Inferior parietal cortex (tissue), 1 donor: ENCODE measurements at regions not wholly inside any gene's neighbourhood (a gene's known extent, or its start where the extent isn't known, plus 50 kb on each side); places are given as distances from the start of the nearest gene placed in this dataset.

ENCODE experiments used
- DNase-seq: peaks from one replicate; pipeline ENCODE4 v3.0.0-alpha.2; 2016; ENCODE audit errors: extremely low spot score

GRCh38 chr7:41346878-41347277 lies 356.0 kb downstream of the INHBA start:
- no peak for DNase-seq

DNA sequence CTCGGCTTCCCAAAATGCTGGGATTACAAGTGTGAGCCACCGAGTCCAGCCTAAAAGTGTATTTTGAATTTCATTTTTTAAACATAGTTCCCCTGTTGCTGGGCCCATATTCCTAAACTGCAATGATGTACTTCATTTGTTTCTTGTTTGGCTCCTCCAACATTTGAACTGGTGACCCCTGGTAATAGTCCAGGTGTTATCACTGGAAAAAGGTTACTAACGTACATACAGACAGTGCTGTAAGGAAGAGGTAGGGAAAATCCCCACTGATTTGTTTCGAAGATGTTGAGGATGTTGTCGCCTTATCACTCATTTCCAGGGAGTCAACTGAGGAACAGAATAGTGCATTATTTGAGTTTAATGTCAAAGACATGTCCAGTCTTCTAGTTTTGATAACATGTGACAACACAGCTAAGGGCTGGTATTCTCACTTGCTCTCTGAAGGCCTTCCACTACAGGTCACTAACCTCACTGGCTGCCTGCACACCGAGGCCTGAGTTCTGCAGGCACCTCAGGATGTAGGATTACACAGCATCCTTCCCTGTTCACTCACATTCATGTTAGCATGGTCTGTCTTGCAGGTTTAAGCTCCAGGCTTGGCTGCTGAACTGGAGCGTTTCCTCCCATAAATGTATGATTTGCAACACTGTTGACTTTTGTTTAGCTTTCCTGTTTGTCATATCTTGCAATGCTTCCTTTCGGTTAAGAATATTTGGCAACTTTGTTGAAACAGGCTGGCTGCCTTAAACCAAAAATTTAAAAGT lies 362.8 kb downstream of the INHBA start:
- DNase-seq = no peak

DNA sequence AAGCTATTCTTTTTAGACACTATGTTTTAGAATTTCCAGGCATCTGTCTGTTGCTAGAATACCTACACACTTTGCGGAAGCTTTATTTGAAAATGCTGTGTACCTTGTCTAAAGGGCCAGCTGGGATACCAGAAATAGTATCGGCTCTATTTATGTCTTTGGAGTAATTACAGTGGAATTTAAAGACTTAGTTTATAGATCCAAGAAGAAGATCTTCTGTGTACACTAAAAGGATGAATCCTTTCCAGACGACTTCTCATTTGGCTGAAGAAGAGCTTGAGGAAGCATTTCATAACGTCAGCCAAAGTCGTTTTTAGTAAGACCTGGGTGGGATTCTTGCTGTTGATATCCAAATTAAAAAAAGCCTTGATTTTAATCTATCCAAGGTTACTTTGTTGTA lies 365.9 kb downstream of the INHBA start:
- peak; percentile 8 for DNase-seq

DNA sequence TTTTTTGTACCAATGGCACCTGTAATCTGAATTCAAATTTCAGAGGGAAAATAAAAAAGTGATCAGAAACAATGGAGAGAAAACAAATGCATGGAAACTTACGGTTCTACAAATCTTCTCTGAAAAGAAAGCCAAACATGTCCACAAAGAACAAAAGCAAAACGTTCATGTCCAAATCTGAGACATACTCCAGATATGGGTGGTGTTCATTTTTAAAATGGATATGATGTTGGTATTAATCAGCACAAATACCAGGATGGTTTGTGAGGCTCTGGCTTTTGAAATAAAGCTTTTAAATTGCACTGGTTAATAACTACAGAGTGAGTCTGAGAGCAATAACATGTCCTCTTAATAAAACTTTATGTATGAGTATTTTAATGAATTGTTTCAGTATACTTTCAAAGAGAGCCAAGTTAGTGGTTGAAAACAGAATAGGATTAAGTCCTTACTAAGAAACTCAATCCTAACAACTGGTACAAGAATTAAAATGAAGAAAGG lies 366.4 kb downstream of the INHBA start:
- no peak for DNase-seq

GRCh38 chr7:41334071-41334862 lies 368.6 kb downstream of the INHBA start:
- DNase-seq = no peak

GRCh38 chr7:41333511-41333910 lies 369.4 kb downstream of the INHBA start:
- no peak for DNase-seq

- DNase-seq = no peak
Observed at GRCh38 chr7:41331194-41331593, 371.7 kb downstream of the INHBA start.

DNA sequence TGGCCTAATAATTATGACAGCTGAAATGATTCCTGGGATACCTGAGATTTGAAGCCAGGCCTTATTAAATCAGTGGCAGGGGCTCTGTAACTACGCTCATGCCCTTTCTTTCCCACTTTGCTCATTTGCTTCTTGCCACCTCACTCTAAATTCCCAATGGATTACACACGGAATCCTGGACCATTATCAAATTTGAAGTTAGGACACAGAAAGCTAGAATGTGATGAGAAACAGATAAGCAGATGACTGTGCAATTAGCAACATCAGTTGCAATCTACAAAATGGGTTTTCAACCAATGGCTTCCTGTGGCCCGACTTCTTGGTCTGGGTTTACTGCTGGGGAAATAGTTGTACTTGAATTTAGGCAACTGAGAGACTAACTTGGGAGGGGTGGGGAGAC lies 374.3 kb downstream of the INHBA start:
- DNase-seq = no peak

DNA sequence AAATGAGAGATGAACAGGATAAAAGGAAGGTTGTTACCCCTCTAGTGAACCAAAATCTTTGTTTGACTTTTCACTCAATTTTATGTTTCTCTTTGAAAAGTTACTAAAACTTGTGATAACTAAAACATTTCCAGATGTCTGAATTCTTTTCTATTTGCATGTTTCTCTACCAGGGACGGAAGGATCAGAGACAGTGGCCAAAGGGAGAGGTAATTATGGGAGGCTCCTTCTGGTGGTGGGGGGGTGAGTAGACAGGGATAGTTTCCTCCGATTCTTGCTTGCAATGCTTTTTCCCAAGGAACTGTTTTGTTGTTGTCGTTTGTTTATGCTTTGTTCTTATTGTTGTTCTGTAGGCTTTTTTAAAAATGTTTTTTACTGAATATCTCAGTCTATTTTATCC lies 374.8 kb downstream of the INHBA start:
- DNase-seq = no peak

DNA sequence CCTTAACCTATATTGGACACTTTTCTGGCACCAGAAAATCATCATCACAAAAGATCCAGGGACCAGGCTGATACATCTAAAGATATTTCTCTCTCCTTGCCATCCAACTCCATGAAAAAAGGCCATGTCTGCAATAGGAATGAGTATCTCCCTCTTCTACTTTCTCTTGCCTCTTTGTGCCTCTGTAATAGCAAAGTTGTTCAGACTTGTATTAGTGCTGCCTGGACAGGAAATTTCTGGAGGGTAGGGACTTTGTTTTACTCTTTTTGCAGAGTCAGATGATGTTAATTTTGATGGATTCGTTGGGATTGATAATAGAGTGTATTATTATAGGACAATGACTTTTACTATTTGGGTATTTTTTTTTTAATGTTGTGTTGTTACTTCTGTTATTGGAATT lies 376.3 kb downstream of the INHBA start:
- DNase-seq = no peak

DNA sequence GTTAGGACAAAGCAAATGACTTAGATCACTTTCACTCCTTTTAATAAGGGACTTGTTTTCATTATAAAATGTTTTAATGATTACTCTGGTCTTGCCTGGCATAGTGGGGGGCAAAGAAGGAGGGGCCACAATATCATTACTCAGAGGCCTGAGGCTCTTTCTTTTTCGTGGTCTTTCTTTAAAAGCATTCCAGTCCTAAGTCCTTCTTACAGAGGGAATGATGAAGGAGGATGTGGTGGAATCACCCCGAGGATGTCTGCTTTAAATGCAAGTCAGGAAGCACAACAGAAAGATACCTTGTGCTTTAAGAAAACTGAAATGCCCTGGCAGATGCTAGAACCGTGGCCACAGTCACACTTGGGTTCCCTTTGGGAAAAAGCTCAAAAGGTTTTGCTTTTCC lies 379.1 kb downstream of the INHBA start:
- no peak for DNase-seq

DNA sequence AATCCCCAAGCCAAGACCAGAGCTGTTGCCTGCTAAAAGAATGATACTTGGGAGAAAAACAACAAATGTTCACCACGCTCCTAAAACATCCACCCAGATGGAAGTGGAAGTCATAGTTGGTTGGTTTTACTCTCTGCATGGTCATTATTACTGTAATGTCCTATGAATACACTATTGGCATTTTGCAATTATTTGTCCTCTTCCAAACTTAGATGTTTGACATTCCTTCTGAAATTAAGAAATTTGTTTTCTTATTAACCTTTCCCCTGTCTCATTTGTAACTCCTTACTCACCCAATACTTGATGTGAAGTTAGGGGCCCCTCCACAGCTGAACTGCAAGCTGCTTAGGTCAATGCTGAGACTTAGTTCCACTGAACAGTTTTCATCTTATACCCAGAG lies 383.3 kb downstream of the INHBA start:
- DNase-seq = no peak

DNA sequence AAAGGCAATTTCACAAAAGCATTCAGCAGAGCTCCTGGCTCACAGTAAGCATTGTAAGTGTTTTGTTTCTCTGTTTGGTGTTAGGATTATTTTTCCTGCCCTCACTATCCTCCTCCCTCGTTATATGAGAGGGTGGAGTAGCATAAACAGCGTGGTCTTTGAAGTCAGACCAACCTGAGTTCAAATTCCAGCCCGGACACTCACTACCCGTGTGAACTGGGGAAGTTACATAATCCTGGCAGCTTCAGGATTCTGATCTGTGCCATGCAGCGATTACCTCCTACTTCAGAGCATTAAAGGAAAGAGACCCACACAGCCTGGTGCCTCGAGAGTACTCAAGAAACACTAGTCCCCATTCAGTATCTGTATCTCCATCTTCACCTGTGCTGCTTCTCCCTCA lies 386.5 kb downstream of the INHBA start:
- DNase-seq = no peak

DNA sequence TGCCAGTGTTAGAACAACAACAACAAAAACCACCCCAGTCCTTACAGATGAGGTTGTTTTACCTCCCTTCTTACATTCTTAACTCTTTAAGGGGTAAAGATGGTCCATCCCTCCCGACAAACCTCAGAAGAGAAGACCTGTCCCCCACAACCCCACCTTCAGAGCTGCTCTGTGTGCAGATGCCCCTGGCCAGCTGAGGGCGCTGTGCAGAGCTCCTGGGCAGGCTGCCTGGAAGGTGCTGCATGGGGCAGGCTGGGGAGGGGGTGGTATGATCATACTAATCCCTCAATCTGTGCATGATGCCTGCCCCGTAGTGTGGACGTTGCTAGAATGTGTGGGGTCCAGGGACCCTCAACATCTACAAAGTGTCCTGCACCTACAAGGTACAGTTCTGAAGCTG lies 387.1 kb downstream of the INHBA start:
- no peak for DNase-seq

DNA sequence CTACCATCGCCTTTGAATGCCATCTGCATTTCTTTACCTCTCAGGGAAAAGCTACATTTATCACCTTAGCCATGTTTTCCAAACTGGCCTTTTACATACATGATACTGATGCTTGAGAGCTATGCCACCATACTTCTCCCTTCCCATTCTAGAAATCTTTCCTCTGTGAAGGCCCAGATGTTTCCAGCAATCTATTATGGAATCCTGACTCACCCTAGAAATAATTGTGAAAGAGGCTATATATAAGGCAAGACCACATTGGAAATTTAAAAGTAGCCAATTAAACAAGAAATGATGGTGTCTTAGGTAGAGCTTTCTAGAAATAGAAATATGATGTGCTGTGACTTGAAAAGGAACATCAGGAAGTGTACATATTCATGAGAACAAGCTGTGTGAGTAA lies 389.7 kb downstream of the INHBA start:
- no peak for DNase-seq

DNA sequence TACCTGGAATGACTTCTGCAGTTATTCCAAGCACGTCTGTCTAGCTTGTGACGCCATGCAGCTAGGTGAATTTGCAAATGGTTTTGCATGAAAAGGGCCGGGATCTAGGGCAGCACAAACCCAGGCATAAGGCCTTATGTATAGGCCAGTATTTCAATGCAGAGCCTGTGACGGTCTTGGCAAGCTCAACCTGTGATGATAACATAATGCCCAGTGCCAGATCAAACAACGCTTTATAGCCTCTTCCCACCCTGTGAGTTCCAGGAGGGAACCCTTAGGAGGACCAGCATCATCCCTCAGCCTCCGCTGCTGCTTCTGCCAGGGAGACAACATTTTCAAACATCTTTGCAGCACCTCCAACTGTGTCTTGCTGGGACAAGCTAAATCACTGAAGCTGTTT lies 390.7 kb downstream of the INHBA start:
- no peak for DNase-seq

- DNase-seq = no peak
Observed at GRCh38 chr7:41311301-41311700, 391.6 kb downstream of the INHBA start.

DNA sequence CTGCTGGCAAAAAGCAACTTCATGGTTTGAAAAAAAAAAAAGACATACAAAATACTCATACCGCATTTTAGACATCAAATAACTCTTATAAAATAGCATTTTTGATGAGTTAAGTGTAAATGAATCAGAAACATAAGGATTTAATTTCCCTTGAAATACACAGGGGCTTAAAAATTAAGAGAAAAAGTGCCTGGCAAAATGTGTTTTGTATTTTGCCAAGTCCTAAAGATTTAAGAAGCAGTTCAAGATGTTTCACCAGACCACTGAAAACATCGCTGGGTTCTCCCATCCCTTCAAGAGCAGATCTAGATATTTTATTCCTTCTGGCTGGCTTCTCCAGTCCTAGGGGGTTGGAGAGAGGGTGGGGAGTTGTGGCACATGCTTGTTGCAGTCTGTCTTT lies 396.4 kb downstream of the INHBA start:
- no peak for DNase-seq

GRCh38 chr7:41305001-41305400 lies 397.9 kb downstream of the INHBA start:
- DNase-seq = no peak

DNA sequence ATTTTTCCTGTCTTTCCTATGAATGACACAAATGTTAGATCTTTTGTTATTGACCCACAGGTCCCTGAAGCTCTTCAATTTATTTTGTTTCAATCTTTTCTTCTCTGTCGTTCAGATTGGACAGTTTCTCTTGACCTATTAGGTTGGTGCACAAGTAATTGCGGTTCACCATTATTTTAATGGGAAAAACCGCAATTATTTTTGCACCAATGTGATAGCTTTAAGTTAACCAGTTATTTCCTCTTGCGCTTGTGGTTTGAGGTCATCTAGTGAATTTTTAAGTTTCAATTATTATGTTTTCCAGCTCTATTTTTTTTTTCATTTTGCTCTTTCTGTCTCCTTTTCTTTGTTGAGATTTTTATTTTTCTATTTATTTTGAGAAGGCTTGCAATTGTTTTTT lies 399.2 kb downstream of the INHBA start:
- no peak for DNase-seq

DNA sequence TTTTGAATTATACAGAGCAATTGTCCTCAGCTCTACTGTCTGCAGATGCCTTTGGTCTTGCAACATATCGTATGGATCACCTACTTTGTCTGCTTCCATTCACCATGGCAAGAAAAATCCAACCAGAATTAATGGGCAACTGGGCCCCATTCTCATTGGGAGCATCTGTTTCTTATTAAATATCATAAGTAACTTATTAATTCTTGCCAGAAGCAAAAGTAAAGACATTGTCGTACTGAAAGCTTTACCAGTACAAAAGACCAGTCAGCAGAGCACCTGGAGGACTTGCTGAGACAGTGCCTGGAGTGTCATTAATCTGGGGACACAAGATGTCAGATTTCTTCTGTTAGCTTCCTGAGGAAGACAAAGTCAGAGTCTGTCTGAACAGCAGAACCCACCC lies 404.5 kb downstream of the INHBA start:
- DNase-seq = no peak

GRCh38 chr7:41297166-41297565 lies 405.7 kb downstream of the INHBA start:
- DNase-seq = no peak

GRCh38 chr7:41295455-41295815 lies 407.5 kb downstream of the INHBA start:
- DNase-seq = no peak
